Ishikawa (cell line): ENCODE measurements at regions not wholly inside any gene's neighbourhood (a gene's known extent, or its start where the extent isn't known, plus 50 kb on each side); places are given as distances from the start of the nearest gene placed in this dataset.

Experiments used
- CEBPB ChIP-seq: IDR thresholded peaks from 2 replicates; pipeline ENCODE4 v1.6.1; 2012
- EP300 ChIP-seq: IDR thresholded peaks from 2 replicates; pipeline ENCODE4 v1.6.1; 2012; ENCODE audit warnings: borderline replicate concordance
- NFIC ChIP-seq: IDR thresholded peaks from 2 replicates; pipeline ENCODE4 v1.6.1; 2012
- RAD21 ChIP-seq: IDR thresholded peaks from 2 replicates; pipeline ENCODE4 v1.6.1; 2012; ENCODE audit warnings: low read depth
- REST ChIP-seq: IDR thresholded peaks from 2 replicates; pipeline ENCODE4 v1.6.1; 2012; ENCODE audit warnings: low read depth, mild to moderate bottlenecking
- TAF1 ChIP-seq: IDR thresholded peaks from 2 replicates; pipeline ENCODE4 v1.6.1; 2012; ENCODE audit warnings: low read depth, mild to moderate bottlenecking
- TEAD4 ChIP-seq: IDR thresholded peaks from 2 replicates; pipeline ENCODE4 v1.6.1; 2012
- ZBTB7A ChIP-seq: IDR thresholded peaks from 2 replicates; pipeline ENCODE4 v1.6.1; 2012; ENCODE audit warnings: low read depth
- TF ChIP-seq, protein P1 (sequence below): IDR thresholded peaks from 2 replicates; pipeline ENCODE4 v1.6.1; 2012

GRCh38 chr22:48780597-48781277 is 1046.9 kb downstream of the BRD1 start:
- no peak for TF ChIP-seq REST
- no peak for TF ChIP-seq EP300
- no peak for TF ChIP-seq TAF1
- TF ChIP-seq, protein P1, sequence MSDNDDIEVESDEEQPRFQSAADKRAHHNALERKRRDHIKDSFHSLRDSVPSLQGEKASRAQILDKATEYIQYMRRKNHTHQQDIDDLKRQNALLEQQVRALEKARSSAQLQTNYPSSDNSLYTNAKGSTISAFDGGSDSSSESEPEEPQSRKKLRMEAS: no peak
- TF ChIP-seq RAD21: no peak
- no peak for TF ChIP-seq ZBTB7A
- no peak for TF ChIP-seq TEAD4
- TF ChIP-seq CEBPB: no peak
- no peak for TF ChIP-seq NFIC
